ENCODE measurements at regions not wholly inside any gene's neighbourhood (a gene's known extent, or its start where the extent isn't known, plus 50 kb on each side); places are given as distances from the start of the nearest gene placed in this dataset.

DNA sequence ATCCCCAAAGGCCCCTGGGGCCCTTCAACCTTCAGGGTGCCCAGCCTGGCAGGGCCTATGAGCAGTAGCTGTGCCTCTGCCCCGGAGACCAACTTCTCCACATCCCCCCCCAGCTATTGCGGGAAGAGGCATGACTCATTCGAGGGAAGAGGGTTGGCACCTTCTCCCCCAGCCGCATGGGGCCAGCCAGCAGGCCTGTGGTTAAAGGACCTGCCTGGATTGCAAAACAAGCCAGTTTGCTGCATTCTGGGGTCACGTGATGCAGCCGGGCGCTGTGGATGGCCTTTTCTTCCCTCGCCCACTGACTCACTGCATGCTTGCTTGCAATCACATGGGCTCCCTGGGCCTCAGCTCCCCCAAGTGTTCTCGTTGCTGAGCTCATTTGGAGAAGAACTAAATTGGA is 182.5 kb downstream of the MAFB start:
- H3K9me3 ChIP-seq (ENCODE audit: control insufficient read depth in 5 of 5, low read length in 5 of 5) = no peaks in the 10 kb centered on the region
- peaks cover 0 to 33% (median 18%) of the 10 kb centered on the region in 5 donors for H3K4me1 ChIP-seq (ENCODE audit: control insufficient read depth in 5 of 5, insufficient read depth in 5 of 5, low read length in 5 of 5)
- no peaks in the 10 kb centered on the region for H3K27me3 ChIP-seq (ENCODE audit: control insufficient read depth in 5 of 5, insufficient read depth in 4 of 5, low read length in 5 of 5)
- H3K4me3 ChIP-seq (ENCODE audit: low read depth in 1 of 5, low read length in 5 of 5) = no peak overlapping the region
- no peaks in the 10 kb centered on the region for H3K36me3 ChIP-seq (ENCODE audit: control insufficient read depth in 5 of 5, insufficient read depth in 5 of 5, low read length in 5 of 5)
- H3K9ac ChIP-seq (ENCODE audit: low read length in 5 of 5) = no peak overlapping the region
- H3K27ac ChIP-seq (ENCODE audit: low read depth, low read length) = peak overlapping the region; percentile 5

DNA sequence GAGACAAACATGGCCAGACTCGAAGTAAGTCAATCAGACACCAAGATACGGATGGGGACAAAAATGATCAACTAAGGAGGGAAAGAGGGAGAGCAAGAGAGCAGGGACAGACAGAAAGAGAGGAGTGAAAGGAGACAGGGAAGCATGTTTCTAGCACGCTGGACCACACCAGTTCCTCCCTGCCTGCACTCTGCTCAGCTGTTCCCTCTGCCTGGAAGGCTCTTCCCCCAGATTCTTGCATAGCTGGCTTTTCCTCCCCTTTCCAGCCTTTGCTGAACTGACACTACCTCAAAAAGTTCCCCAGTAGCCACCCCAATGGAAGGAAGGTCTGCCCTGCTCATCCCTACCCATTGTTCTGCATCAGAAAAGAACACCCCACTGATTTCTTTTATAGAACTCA is 185.9 kb downstream of the MAFB start:
- H3K9ac ChIP-seq (ENCODE audit: low read length in 5 of 5) = no peak overlapping the region
- no peaks in the 10 kb centered on the region for H3K36me3 ChIP-seq (ENCODE audit: control insufficient read depth in 5 of 5, insufficient read depth in 5 of 5, low read length in 5 of 5)
- H3K4me3 ChIP-seq (ENCODE audit: low read depth in 1 of 5, low read length in 5 of 5) = no peak overlapping the region
- H3K9me3 ChIP-seq (ENCODE audit: control insufficient read depth in 5 of 5, low read length in 5 of 5) = no peaks in the 10 kb centered on the region
- no peaks in the 10 kb centered on the region for H3K27me3 ChIP-seq (ENCODE audit: control insufficient read depth in 5 of 5, insufficient read depth in 4 of 5, low read length in 5 of 5)
- H3K4me1 ChIP-seq (ENCODE audit: control insufficient read depth in 5 of 5, insufficient read depth in 5 of 5, low read length in 5 of 5) = peaks cover 0 to 34% (median 13%) of the 10 kb centered on the region in 5 donors
- H3K27ac ChIP-seq (ENCODE audit: low read depth, low read length) = no peak overlapping the region

DNA sequence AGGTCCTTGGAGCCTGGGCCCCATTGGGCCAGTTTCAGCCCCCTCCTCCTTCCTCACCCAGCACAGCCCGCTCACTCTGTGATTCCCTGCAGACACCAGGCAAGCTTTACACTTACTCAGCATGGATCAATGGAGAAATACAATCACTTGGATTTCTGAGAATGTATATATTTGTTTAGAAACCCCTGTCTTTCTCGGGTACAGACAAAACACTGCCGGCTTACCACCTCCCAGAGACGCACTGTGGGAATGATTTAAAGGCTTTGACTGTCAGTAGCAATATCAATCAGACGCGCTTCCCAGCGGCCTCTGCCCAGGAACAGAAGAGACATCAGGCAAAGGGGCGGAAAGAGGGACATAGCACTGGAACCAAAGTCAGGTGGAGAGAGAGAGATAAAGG is 186.5 kb downstream of the MAFB start:
- peaks cover 0 to 34% (median 15%) of the 10 kb centered on the region in 5 donors for H3K4me1 ChIP-seq (ENCODE audit: control insufficient read depth in 5 of 5, insufficient read depth in 5 of 5, low read length in 5 of 5)
- no peak overlapping the region for H3K4me3 ChIP-seq (ENCODE audit: low read depth in 1 of 5, low read length in 5 of 5)
- H3K36me3 ChIP-seq (ENCODE audit: control insufficient read depth in 5 of 5, insufficient read depth in 5 of 5, low read length in 5 of 5) = no peaks in the 10 kb centered on the region
- no peak overlapping the region for H3K27ac ChIP-seq (ENCODE audit: low read depth, low read length)
- no peak overlapping the region for H3K9ac ChIP-seq (ENCODE audit: low read length in 5 of 5)
- no peaks in the 10 kb centered on the region for H3K27me3 ChIP-seq (ENCODE audit: control insufficient read depth in 5 of 5, insufficient read depth in 4 of 5, low read length in 5 of 5)
- H3K9me3 ChIP-seq (ENCODE audit: control insufficient read depth in 5 of 5, low read length in 5 of 5) = no peaks in the 10 kb centered on the region

DNA sequence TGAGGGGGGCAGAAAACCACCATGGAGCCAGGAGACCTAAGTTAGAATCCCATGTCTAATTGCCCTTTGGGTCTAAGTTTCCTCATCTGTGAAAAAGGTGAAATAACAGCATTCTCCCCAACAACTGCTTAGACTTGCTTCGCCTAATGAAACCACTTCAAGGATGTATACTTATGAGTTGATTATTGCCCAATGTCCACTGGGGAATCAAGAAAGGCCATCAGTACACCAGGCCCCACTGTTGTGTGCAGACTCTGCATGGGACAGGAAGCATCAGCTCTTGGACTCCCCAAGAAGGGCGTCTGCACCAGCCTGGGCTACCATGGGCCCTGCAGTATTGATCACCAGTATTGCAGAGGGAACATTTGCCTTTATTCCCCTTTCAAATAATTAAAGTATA is 189.6 kb downstream of the MAFB start:
- Histone ChIP-seq H3K27me3 (ENCODE audit: control insufficient read depth in 5 of 5, insufficient read depth in 4 of 5, low read length in 5 of 5) (no peaks in the 10 kb centered on the region), H3K9ac (ENCODE audit: low read length in 5 of 5) (no peak overlapping the region), H3K36me3 (ENCODE audit: control insufficient read depth in 5 of 5, insufficient read depth in 5 of 5, low read length in 5 of 5) (no peaks in the 10 kb centered on the region), H3K4me1 (ENCODE audit: control insufficient read depth in 5 of 5, insufficient read depth in 5 of 5, low read length in 5 of 5) (peaks cover 0 to 30% (median 9%) of the 10 kb centered on the region in 5 donors), H3K4me3 (ENCODE audit: low read depth in 1 of 5, low read length in 5 of 5) (no peak overlapping the region), H3K27ac (ENCODE audit: low read depth, low read length) (peak overlapping the region; percentile 54), H3K9me3 (ENCODE audit: control insufficient read depth in 5 of 5, low read length in 5 of 5) (no peaks in the 10 kb centered on the region)

DNA sequence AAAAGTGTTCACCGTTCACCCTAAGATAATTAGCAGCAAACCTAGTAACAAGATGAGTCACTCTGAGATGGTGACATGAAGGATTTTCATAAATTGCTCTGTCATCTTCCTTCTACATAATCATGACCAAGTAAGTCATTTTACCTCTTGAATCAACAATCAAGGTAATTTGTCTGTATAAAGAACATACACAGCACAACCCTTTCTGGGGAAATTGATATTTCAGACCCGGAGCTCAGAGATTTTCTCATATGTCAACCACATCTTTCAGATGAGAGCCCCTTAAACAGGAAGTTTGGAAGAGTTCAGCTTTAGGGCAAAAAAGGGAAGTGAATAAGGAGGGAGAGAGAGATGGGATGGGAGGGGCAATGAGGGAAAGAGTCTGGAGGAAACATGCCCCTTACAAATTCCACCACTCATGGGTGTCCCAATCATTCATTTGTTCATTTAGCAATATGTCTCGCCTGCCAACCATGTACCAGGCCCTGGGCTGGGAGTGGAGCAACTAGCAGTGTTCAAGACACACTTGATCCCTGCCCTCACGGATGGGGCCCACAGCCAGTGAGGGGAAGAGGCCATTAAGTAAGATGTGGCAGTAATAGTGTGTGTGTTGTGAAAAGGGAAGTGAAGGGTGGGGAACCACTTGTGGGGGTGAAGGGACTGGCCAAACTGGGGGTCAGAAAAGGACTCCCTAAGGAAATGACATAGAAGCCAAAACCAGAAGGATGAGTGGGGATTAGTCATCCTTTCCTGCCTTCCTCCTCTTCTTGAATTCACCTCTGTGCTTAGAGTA is 190.9 kb downstream of the MAFB start:
- peak overlapping the region; percentile 54 for H3K27ac ChIP-seq (ENCODE audit: low read depth, low read length)
- H3K4me3 ChIP-seq (ENCODE audit: low read depth in 1 of 5, low read length in 5 of 5) = no peak overlapping the region
- peak overlapping the region in 1 of 5 donors; percentile 22 for H3K9ac ChIP-seq (ENCODE audit: low read length in 5 of 5)
- H3K4me1 ChIP-seq (ENCODE audit: control insufficient read depth in 5 of 5, insufficient read depth in 5 of 5, low read length in 5 of 5) = peaks cover 0 to 37% (median 10%) of the 10 kb centered on the region in 5 donors
- H3K9me3 ChIP-seq (ENCODE audit: control insufficient read depth in 5 of 5, low read length in 5 of 5) = no peaks in the 10 kb centered on the region
- no peaks in the 10 kb centered on the region for H3K27me3 ChIP-seq (ENCODE audit: control insufficient read depth in 5 of 5, insufficient read depth in 4 of 5, low read length in 5 of 5)
- H3K36me3 ChIP-seq (ENCODE audit: control insufficient read depth in 5 of 5, insufficient read depth in 5 of 5, low read length in 5 of 5) = no peaks in the 10 kb centered on the region

DNA sequence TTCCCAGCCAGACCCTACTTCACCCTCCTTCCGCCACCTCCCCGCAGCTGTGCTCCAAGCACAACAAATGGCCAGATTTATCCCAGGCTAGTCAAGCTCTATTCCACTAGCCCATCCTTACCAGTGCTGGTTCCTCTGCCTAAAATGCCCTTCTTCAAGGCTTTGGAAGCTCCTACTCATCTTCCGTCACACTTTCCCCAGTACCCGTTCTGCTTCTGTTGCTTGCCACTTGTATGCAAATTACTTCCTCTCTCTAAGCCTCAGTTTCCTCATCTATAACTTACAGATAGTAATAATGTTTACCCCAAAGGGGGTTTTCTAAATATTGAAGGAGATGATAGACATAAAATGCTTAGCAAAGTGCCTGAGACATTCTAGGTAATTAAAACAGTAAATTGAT is 193.1 kb downstream of the MAFB start:
- Histone ChIP-seq H3K36me3 (ENCODE audit: control insufficient read depth in 5 of 5, insufficient read depth in 5 of 5, low read length in 5 of 5) (no peaks in the 10 kb centered on the region), H3K4me3 (ENCODE audit: low read depth in 1 of 5, low read length in 5 of 5) (no peak overlapping the region), H3K27ac (ENCODE audit: low read depth, low read length) (no peak overlapping the region), H3K9me3 (ENCODE audit: control insufficient read depth in 5 of 5, low read length in 5 of 5) (no peaks in the 10 kb centered on the region), H3K9ac (ENCODE audit: low read length in 5 of 5) (no peak overlapping the region), H3K27me3 (ENCODE audit: control insufficient read depth in 5 of 5, insufficient read depth in 4 of 5, low read length in 5 of 5) (no peaks in the 10 kb centered on the region), H3K4me1 (ENCODE audit: control insufficient read depth in 5 of 5, insufficient read depth in 5 of 5, low read length in 5 of 5) (peaks cover 0 to 35% (median 12%) of the 10 kb centered on the region in 5 donors)

DNA sequence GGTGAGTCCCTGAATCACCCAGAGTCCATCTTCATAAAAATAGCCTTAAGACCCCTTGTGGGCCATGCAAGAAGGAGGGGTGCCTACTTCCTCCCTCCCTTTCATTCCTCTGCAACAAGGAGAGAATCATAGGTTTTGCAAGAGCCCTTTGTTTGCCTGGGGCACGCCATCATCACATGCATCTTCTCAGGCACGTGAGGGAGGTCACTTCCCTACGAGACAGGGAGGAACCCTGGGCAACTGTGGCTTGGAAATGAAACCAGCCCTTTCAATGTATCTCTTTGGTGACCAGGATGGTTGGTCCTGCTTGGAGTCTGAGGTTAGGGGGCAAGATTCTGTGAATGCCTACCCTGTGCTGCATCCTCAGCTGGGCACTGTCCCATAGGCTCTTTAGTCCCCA is 194.8 kb downstream of the MAFB start:
- Histone ChIP-seq H3K9me3 (ENCODE audit: control insufficient read depth in 5 of 5, low read length in 5 of 5) (no peaks in the 10 kb centered on the region), H3K4me3 (ENCODE audit: low read depth in 1 of 5, low read length in 5 of 5) (no peak overlapping the region), H3K27ac (ENCODE audit: low read depth, low read length) (no peak overlapping the region)

DNA sequence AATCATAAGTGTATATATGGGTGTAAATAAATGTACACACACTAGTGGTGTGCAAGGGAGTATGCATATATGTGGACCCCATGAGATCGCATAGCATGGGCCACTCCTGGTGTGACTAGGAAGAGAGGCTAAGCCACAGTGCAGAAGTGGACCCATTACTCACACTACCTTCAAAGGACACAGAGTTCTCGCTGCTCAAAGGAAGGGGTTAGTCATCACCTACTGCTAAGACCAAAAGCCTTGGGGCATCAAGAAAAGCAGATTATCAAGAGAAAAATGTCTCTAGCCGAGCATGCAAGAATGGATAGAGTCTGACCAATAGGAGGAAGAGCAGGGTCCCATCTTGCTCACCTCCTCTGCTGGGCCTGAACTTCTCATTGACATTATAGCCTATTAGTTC is 195.5 kb downstream of the MAFB start:
- Histone ChIP-seq H3K9ac (ENCODE audit: low read length in 5 of 5) (no peak overlapping the region), H3K9me3 (ENCODE audit: control insufficient read depth in 5 of 5, low read length in 5 of 5) (no peaks in the 10 kb centered on the region), H3K4me1 (ENCODE audit: control insufficient read depth in 5 of 5, insufficient read depth in 5 of 5, low read length in 5 of 5) (peaks cover 0 to 25% (median 17%) of the 10 kb centered on the region in 5 donors), H3K4me3 (ENCODE audit: low read depth in 1 of 5, low read length in 5 of 5) (no peak overlapping the region), H3K27ac (ENCODE audit: low read depth, low read length) (no peak overlapping the region), H3K36me3 (ENCODE audit: control insufficient read depth in 5 of 5, insufficient read depth in 5 of 5, low read length in 5 of 5) (no peaks in the 10 kb centered on the region), H3K27me3 (ENCODE audit: control insufficient read depth in 5 of 5, insufficient read depth in 4 of 5, low read length in 5 of 5) (no peaks in the 10 kb centered on the region)

More for the DNA sequence above, 194.8 kb downstream of the MAFB start:
- no peaks in the 10 kb centered on the region for H3K36me3 ChIP-seq (ENCODE audit: control insufficient read depth in 5 of 5, insufficient read depth in 5 of 5, low read length in 5 of 5)
- H3K9ac ChIP-seq (ENCODE audit: low read length in 5 of 5) = no peak overlapping the region
- H3K27me3 ChIP-seq (ENCODE audit: control insufficient read depth in 5 of 5, insufficient read depth in 4 of 5, low read length in 5 of 5) = no peaks in the 10 kb centered on the region
- H3K4me1 ChIP-seq (ENCODE audit: control insufficient read depth in 5 of 5, insufficient read depth in 5 of 5, low read length in 5 of 5) = peaks cover 0 to 31% (median 17%) of the 10 kb centered on the region in 5 donors

DNA sequence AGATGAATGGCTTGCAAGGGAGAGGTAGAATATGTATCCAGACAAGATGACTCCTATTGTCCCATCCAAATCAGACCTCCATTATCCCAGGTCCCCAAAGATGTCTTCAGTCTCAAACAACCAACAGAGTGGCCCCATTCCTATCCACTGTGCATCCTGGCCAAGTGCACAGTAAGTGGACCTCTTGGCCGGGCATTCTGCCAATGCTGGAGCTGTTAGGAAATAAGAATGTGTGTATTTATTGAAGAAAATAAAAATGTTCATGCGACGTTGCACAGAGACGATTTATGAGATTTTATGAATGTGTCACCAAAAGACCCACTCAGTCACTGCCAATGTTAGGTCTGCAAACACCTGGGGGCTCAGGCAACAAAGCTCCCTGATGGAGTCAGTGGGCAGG is 196.0 kb downstream of the MAFB start:
- no peaks in the 10 kb centered on the region for H3K36me3 ChIP-seq (ENCODE audit: control insufficient read depth in 5 of 5, insufficient read depth in 5 of 5, low read length in 5 of 5)
- no peak overlapping the region for H3K27ac ChIP-seq (ENCODE audit: low read depth, low read length)
- no peaks in the 10 kb centered on the region for H3K27me3 ChIP-seq (ENCODE audit: control insufficient read depth in 5 of 5, insufficient read depth in 4 of 5, low read length in 5 of 5)
- H3K9ac ChIP-seq (ENCODE audit: low read length in 5 of 5) = no peak overlapping the region
- H3K4me1 ChIP-seq (ENCODE audit: control insufficient read depth in 5 of 5, insufficient read depth in 5 of 5, low read length in 5 of 5) = peaks cover 0 to 25% (median 15%) of the 10 kb centered on the region in 5 donors
- H3K4me3 ChIP-seq (ENCODE audit: low read depth in 1 of 5, low read length in 5 of 5) = no peak overlapping the region
- H3K9me3 ChIP-seq (ENCODE audit: control insufficient read depth in 5 of 5, low read length in 5 of 5) = no peaks in the 10 kb centered on the region

DNA sequence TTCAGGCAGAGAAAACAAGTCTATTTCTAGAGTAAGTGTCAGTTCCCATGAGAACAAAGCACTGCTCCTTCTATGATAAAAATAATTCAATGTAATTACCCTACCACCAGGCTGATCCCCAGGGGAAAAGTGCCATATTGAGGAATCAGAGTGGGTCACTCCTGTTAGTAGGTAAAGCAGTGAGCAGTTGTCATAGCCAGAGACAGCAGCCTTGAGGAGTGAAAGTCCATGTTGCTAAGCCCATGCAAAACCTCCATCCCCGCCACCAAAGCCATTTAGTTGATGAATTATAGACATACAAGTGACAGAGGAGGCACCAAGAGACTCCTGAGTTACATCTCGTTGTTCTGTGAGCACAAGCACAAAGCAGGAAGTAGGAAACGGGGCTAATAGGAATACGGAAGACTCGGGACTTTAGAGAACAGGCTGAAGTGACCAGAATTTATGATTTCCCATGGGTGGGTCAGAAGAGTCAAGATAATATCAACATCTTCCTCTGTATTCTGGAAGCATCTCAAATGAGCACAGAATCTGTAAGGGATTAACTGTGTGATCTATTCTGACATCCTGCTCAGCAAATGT is 197.9 kb downstream of the MAFB start:
- Histone ChIP-seq H3K27me3 (ENCODE audit: control insufficient read depth in 5 of 5, insufficient read depth in 4 of 5, low read length in 5 of 5) (no peaks in the 10 kb centered on the region), H3K9me3 (ENCODE audit: control insufficient read depth in 5 of 5, low read length in 5 of 5) (peaks cover 0 to 4% (median 0%) of the 10 kb centered on the region in 5 donors), H3K36me3 (ENCODE audit: control insufficient read depth in 5 of 5, insufficient read depth in 5 of 5, low read length in 5 of 5) (no peaks in the 10 kb centered on the region), H3K4me3 (ENCODE audit: low read depth in 1 of 5, low read length in 5 of 5) (no peak overlapping the region), H3K27ac (ENCODE audit: low read depth, low read length) (no peak overlapping the region), H3K4me1 (ENCODE audit: control insufficient read depth in 5 of 5, insufficient read depth in 5 of 5, low read length in 5 of 5) (peaks cover 0 to 25% (median 13%) of the 10 kb centered on the region in 5 donors), H3K9ac (ENCODE audit: low read length in 5 of 5) (no peak overlapping the region)

Data from subcutaneous abdominal adipose tissue (tissue), 5 donors.